Fibroblast of skin of right biceps (primary cell): ENCODE measurements at regions not wholly inside any gene's neighbourhood (a gene's known extent, or its start where the extent isn't known, plus 50 kb on each side); places are given as distances from the start of the nearest gene placed in this dataset.

Experiments used
- DNase-seq: peaks from one replicate; pipeline ENCODE4 v3.0.0-alpha.2; 2013

DNA sequence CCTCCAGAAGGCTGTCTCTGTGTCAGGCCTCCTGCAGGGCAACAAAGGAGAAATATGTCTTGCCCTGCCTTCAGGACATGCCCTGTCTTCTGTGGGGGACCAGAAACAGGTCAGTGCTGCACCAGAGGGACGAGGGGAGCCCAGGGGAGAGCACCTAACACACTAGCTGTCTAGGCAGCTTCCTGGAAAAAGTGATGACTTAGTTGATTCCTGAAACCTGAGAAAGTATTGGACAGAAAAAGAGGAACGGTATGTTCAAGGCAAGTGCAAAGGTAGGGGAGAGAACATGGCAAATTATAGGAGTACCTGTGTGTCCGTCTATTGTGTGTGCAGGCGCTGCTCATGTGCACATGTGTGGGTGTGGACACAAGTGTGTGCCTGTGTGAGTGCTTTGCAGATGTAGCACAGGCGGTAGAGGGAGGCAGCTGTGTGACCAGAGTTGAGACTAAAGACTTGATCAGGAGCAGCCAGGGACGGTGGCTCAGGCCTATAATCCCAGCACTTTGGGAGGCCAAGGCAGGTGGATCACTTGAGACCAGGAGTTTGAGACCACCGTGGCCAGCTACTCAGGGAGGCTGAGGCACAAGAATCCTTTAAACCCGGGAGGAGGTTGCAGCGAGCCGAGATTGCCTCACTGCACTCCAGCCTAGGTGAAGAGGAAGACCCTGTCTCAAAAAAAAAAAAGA, 119.5 kb downstream of the GYPC start:
- DNase-seq = no peak

DNA sequence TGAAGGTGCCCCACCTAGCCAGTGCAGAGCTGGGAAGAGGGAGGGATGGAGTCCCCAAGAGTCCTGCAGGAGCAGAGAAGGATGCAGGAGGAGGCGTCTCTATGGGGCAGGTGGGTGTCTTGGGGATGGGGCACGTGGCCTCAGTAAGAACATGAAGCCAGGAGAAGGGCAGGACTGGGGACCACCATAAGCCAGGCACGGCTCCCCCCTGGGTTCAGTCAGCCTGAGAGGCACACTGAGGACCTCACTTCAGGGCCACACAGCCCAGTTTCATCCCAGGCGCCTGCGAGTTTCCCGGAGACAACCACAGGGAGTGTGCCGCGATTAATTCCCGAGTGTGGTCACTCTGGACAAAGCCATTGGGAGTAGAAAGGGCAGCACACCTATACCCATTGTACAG, 120.3 kb downstream of the GYPC start:
- DNase-seq = no peak

GRCh38 chr2:126776692-126777619, 121.0 kb downstream of the GYPC start:
- DNase-seq = peak; percentile 50

DNA sequence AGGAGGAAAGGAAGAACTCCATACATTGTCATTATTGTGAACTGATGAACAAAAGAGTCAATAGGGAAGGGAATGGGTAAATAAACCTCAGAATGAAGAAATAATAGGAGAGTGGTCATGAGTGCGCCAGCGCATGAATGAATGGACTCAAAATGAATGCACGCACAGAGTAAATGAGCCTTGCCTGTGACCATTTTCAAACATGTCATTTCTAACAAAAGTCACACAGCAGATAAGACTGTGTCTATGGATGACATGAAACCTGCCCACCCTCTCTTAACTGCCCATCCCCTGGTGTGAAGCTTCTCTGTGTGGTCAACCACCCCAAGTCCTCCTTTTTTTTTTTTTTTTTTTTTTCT, 121.1 kb upstream of the TEX51 start:
- no peak for DNase-seq

- DNase-seq = no peak
Measured at GRCh38 chr2:126778561-126779501, 119.9 kb upstream of the TEX51 start.

GRCh38 chr2:126781206-126781605, 117.5 kb upstream of the TEX51 start:
- no peak for DNase-seq

DNA sequence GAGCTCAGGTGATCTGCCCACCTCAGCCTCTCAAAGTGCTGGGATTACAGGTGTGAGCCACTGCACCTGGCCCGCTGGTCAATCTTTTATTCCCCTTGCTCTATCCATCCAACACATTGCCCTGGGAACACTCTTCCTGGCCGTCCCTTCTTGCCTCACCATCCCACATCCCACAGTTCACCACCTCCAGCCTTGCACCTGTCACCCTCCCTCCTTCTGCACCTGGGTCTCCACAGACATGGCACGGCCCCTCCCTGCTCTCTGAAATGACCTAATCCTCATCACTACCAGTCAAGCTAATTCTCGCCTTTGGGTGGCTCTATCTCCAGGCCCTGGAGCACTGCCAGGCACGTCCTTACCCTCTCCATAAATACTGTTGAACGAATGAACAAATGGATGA, 116.9 kb upstream of the TEX51 start:
- DNase-seq = no peak

- no peak for DNase-seq
Measured at GRCh38 chr2:126782648-126783047, 116.0 kb upstream of the TEX51 start.

GRCh38 chr2:126783341-126783740, 115.3 kb upstream of the TEX51 start:
- DNase-seq = no peak

DNA sequence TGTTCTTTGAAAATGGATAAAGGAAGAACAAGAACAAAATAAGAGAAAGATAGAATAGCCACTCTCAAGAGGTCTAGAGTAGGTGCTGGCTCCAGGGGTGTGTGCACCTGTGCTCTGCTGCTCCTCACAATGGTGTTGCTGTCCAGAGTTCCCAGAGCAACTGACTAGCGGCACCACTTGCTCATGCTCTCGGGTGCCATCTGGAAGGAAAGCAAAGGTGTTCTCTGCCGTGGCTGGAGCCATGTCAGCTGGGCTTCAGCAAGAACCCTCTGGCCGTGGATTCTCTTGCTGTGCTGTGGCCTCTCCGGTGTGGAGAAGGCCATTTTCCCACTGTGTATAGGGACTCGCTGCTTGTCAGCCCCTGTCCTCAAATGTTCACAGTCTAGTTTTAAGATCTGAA, 114.6 kb upstream of the TEX51 start:
- no peak for DNase-seq

GRCh38 chr2:126784621-126785020, 114.1 kb upstream of the TEX51 start:
- no peak for DNase-seq

DNA sequence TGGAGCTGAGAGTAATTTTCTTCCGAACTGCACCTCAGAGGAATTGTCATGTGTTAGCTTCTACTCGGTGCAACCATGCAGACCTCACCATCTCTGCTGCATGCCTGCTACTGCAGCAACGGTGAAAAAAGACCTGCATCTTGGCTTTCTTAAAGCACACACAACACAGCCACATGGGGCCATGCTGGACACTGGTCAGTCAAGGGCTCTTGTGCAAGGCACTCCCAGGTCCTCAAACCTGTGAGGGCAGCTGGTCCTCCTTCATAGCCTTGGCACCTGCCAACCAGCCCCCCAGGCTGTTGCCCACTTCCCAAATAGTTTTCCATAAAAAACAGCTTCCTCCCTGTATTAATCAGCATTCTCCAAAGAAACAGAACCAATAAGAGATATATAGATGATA, 113.5 kb upstream of the TEX51 start:
- DNase-seq = no peak

GRCh38 chr2:126785862-126786261, 112.8 kb upstream of the TEX51 start:
- no peak for DNase-seq

- no peak for DNase-seq
Measured at GRCh38 chr2:126786765-126787164, 111.9 kb upstream of the TEX51 start.

DNA sequence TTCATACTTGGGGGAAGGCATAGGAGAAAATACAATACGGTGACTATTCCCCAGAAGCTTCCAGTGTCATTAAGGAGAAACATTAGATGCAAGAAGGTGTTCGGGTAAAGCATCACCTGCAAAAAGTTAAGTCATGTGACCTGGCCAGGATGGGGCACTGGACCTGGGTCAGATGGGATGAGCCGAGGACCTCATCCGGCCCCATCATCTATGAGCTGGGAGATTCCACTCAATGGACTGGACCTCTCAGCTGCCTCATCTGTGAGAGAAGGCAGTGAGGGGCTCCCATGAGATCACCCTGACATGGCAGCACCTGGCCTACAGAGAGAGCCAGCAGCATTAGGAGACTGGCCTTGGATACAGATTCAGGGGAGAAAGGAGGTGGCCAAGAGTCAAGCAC, 111.4 kb upstream of the TEX51 start:
- DNase-seq = no peak

DNA sequence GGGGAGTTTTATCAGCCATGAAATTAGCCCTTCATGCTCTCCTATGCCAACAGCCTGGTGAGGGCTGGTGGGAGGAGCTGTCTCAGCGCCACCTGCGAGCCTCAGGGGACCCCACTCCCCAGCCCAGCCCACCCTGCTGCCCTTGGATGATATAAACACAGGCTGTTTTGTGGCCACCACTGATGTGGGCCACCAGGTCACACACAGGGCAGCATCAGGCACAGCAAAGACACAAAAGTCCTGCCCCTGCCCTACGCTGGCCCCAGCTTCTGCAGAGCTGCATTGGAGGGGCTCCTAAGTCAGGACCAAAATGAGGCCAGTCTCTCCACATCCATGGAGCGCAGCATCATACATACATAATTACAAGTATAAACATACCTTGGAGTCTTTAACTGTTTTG, 110.6 kb upstream of the TEX51 start:
- DNase-seq = no peak

GRCh38 chr2:126788652-126789051, 110.0 kb upstream of the TEX51 start:
- no peak for DNase-seq

DNA sequence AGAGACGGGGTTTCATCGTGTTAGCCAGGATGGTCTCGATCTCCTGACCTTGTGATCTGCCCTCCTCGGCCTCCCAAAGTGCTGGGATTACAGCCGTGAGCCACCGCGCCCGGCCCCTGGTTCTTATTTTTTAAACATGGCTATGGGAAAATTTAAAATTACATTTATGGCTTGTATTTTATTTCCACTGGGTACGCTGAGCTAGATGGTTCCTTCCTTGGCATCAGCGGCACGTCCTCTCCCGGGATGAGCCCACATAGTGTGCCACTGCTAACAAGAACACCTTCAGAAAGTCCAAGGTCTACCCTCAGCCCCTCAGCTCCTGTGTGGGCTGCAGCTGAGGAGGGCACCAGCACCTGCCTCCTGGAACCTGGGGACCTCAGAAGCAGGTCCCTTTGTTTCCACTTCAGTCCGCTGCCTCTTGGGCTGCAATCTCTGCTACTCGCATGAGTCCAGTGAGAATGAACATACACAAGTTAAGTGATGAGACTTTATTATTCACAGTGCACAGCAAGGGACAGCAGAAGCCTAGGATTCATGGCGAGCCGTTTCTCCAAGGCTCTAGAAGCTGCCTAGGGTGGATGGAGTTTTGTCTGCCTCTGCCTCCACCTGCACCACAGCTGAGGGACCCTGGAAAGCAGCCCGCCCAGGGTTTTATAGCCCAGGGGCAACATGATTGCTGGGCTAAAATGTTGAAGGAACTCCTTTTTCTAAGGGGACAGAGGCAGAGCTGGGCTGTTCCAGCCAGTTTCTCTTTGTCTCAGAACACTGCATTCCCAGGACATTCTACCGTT, 107.5 kb upstream of the TEX51 start:
- no peak for DNase-seq

- DNase-seq = no peak
Measured at GRCh38 chr2:126792186-126792585, 106.5 kb upstream of the TEX51 start.

- no peak for DNase-seq
Measured at GRCh38 chr2:126792993-126793392, 105.7 kb upstream of the TEX51 start.

- DNase-seq = no peak
Measured at GRCh38 chr2:126793885-126794613, 104.6 kb upstream of the TEX51 start.

- no peak for DNase-seq
Measured at GRCh38 chr2:126795656-126796055, 103.0 kb upstream of the TEX51 start.
